Adrenal gland (tissue), 2 donors: ENCODE measurements at regions not wholly inside any gene's neighbourhood (a gene's known extent, or its start where the extent isn't known, plus 50 kb on each side); places are given as distances from the start of the nearest gene placed in this dataset.

Experiments used
- small RNA-seq, 2 donors: library from RNA; depleted of rRNA; stranded (forward); fragments of <200 nt; gene quantifications; one replicate each; pipeline ENCODE3, GENCODE V24; 2016

Small RNAs in the stretch of these regions (small RNA-seq; reads per million reads assigned to genes)
- gene AC107983.1: 0 reads per million in 2 donors
